ENCODE measurements at regions not wholly inside any gene's neighbourhood (a gene's known extent, or its start where the extent isn't known, plus 50 kb on each side); places are given as distances from the start of the nearest gene placed in this dataset.

DNA sequence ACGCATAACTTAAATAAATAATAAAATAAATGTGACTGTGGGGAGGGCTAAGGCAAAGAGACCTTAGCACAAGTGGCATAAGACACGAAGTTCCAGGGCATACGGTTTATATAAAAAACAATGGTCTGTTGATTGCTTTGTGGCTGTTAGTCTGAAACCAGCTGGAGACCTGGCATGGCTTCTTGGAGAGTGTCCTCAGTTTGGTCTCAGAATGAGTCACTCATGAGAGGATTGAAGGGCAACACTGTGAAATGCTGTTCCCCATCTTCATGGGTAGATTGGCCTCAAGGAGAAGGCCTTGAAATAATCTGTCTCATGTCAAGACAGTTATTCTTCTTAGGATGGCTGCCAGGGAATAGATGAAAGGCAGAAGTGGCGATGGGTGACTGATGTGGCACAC is 62.2 kb downstream of the SOX2 start:
- Histone ChIP-seq H3K23ac (ENCODE audit: low read length) (no peak overlapping the region), H2AFZ (ENCODE audit: insufficient read depth, low read length, poor library complexity) (no peak overlapping the region), H3K4ac (ENCODE audit: low read depth, low read length) (no peak overlapping the region), H2AK5ac (ENCODE audit: low read length) (no peak overlapping the region), H3K36me3 (ENCODE audit: control insufficient read depth in 1 of 2, insufficient read depth in 2 of 2, low read length in 2 of 2) (no peaks in the 10 kb centered on the region), H3K79me1 (ENCODE audit: low read length) (no peaks in the 10 kb centered on the region), H3K4me3 (ENCODE audit: low read depth, low read length) (no peak overlapping the region), H3K18ac (ENCODE audit: low read length) (no peak overlapping the region), H3K27ac (ENCODE audit: low read depth, low read length) (no peak overlapping the region), H3K27me3 (ENCODE audit: insufficient read depth, low read length) (no peaks in the 10 kb centered on the region), H2BK5ac (ENCODE audit: low read depth, low read length, poor library complexity) (no peak overlapping the region), H2BK12ac (ENCODE audit: low read length) (no peak overlapping the region), H4K91ac (ENCODE audit: low read depth, low read length) (no peak overlapping the region), H3K79me2 (ENCODE audit: control insufficient read depth, insufficient read depth, low read length, poor library complexity) (no peaks in the 10 kb centered on the region), H3K4me1 (ENCODE audit: control insufficient read depth in 1 of 2, insufficient read depth in 2 of 2, low read length in 2 of 2) (no peaks in the 10 kb centered on the region), H3K9me3 (ENCODE audit: insufficient read depth, low read depth, low read length) (no peaks in the 10 kb centered on the region), H4K8ac (ENCODE audit: low read depth, low read length) (no peak overlapping the region), H4K12ac (ENCODE audit: low read depth, low read length) (no peak overlapping the region), H3K14ac (ENCODE audit: low read length) (no peak overlapping the region), H3K9ac (ENCODE audit: low read length) (no peak overlapping the region), H2BK120ac (ENCODE audit: insufficient read depth, low read length, poor library complexity) (no peak overlapping the region), H3K4me2 (ENCODE audit: low read length) (no peak overlapping the region)
- WGBS (ENCODE audit: extremely low coverage, insufficient coverage, insufficient read length): no CpG with 5 or more reads among the region's 4 CpGs
- no peak for DNase-seq

DNA sequence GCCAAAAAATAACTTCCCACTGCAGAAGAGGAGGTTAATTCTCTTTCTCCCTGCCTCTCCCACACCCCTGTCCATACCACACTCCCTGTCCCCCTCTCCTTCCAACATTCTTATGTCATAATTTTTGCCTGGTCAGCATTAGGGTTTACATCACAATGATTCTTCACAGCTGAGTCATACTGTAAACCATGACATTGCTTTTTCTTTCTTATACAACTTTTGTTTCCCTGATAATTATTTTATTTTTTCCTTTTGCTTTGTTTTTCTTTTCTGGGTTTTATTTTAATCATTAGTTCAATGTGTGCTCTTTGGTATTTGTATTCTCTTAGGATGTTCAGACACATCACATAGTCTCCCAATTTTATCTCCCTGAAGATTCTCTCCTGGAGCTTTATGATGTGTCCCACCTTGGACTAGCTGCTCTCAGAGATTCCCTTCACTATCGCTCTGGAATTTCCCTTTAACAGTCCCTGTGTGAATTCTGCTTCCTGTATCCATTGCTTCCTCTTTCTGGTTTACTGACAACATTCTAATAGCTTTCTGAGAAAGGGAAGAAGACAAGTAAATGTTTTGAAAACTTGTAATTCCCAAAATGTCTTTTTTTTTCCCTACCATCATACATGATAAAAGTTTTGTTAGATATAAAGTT is 70.7 kb downstream of the SOX2 start:
- H3K9me3 ChIP-seq (ENCODE audit: insufficient read depth, low read depth, low read length): no peaks in the 10 kb centered on the region
- no peak overlapping the region for H2BK12ac ChIP-seq (ENCODE audit: low read length)
- H2AFZ ChIP-seq (ENCODE audit: insufficient read depth, low read length, poor library complexity): no peak overlapping the region
- no peak overlapping the region for H4K91ac ChIP-seq (ENCODE audit: low read depth, low read length)
- no peaks in the 10 kb centered on the region for H3K79me2 ChIP-seq (ENCODE audit: control insufficient read depth, insufficient read depth, low read length, poor library complexity)
- no peak overlapping the region for H3K4me2 ChIP-seq (ENCODE audit: low read length)
- no peak overlapping the region for H3K9ac ChIP-seq (ENCODE audit: low read length)
- H3K79me1 ChIP-seq (ENCODE audit: low read length): no peaks in the 10 kb centered on the region
- no peak overlapping the region for H4K8ac ChIP-seq (ENCODE audit: low read depth, low read length)
- H3K18ac ChIP-seq (ENCODE audit: low read length): no peak overlapping the region
- no peak for DNase-seq
- H4K12ac ChIP-seq (ENCODE audit: low read depth, low read length): no peak overlapping the region
- no peak overlapping the region for H3K4me3 ChIP-seq (ENCODE audit: low read depth, low read length)
- no peak overlapping the region for H2BK5ac ChIP-seq (ENCODE audit: low read depth, low read length, poor library complexity)
- no peaks in the 10 kb centered on the region for H3K4me1 ChIP-seq (ENCODE audit: control insufficient read depth in 1 of 2, insufficient read depth in 2 of 2, low read length in 2 of 2)
- no CpG with 5 or more reads among the region's 1 CpG for WGBS (ENCODE audit: extremely low coverage, insufficient coverage, insufficient read length)
- H2BK120ac ChIP-seq (ENCODE audit: insufficient read depth, low read length, poor library complexity): no peak overlapping the region
- H3K4ac ChIP-seq (ENCODE audit: low read depth, low read length): no peak overlapping the region
- H3K27me3 ChIP-seq (ENCODE audit: insufficient read depth, low read length): no peaks in the 10 kb centered on the region
- no peak overlapping the region for H3K23ac ChIP-seq (ENCODE audit: low read length)
- H2AK5ac ChIP-seq (ENCODE audit: low read length): no peak overlapping the region
- no peaks in the 10 kb centered on the region for H3K36me3 ChIP-seq (ENCODE audit: control insufficient read depth in 1 of 2, insufficient read depth in 2 of 2, low read length in 2 of 2)
- no peak overlapping the region for H3K14ac ChIP-seq (ENCODE audit: low read length)
- H3K27ac ChIP-seq (ENCODE audit: low read depth, low read length): no peak overlapping the region

DNA sequence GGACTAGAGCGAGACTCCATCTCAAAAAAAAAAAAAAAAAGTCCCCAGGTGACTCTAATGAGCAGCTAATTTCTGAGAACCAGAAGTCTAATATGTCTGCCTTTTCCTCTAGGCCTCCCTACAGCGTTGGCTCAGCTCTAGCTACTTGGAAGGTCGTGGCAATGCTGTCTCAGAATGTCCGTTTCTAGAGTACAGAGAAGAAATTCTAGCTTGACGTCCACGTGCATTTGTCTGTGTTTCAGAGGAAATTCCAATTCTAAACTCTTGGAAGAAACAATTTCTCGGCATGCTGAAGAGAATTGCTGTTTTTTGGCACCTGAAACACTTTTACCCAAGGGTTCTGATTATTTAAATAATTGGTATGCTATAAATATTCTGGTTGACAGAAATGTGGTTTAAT is 78.8 kb downstream of the SOX2 start:
- H3K27ac ChIP-seq (ENCODE audit: low read depth, low read length): no peak overlapping the region
- H3K18ac ChIP-seq (ENCODE audit: low read length): no peak overlapping the region
- no peaks in the 10 kb centered on the region for H3K36me3 ChIP-seq (ENCODE audit: control insufficient read depth in 1 of 2, insufficient read depth in 2 of 2, low read length in 2 of 2)
- no peak overlapping the region for H3K4ac ChIP-seq (ENCODE audit: low read depth, low read length)
- H2AFZ ChIP-seq (ENCODE audit: insufficient read depth, low read length, poor library complexity): no peak overlapping the region
- no peak overlapping the region for H3K4me3 ChIP-seq (ENCODE audit: low read depth, low read length)
- H3K14ac ChIP-seq (ENCODE audit: low read length): no peak overlapping the region
- H3K79me1 ChIP-seq (ENCODE audit: low read length): no peaks in the 10 kb centered on the region
- H3K4me2 ChIP-seq (ENCODE audit: low read length): no peak overlapping the region
- no peaks in the 10 kb centered on the region for H3K4me1 ChIP-seq (ENCODE audit: control insufficient read depth in 1 of 2, insufficient read depth in 2 of 2, low read length in 2 of 2)
- H3K23ac ChIP-seq (ENCODE audit: low read length): no peak overlapping the region
- H4K91ac ChIP-seq (ENCODE audit: low read depth, low read length): no peak overlapping the region
- H3K9me3 ChIP-seq (ENCODE audit: insufficient read depth, low read depth, low read length): no peaks in the 10 kb centered on the region
- no peak overlapping the region for H4K12ac ChIP-seq (ENCODE audit: low read depth, low read length)
- no peak overlapping the region for H2BK5ac ChIP-seq (ENCODE audit: low read depth, low read length, poor library complexity)
- H3K27me3 ChIP-seq (ENCODE audit: insufficient read depth, low read length): no peaks in the 10 kb centered on the region
- WGBS (ENCODE audit: extremely low coverage, insufficient coverage, insufficient read length): no CpG with 5 or more reads among the region's 7 CpGs
- H2AK5ac ChIP-seq (ENCODE audit: low read length): no peak overlapping the region
- no peak overlapping the region for H3K9ac ChIP-seq (ENCODE audit: low read length)
- no peaks in the 10 kb centered on the region for H3K79me2 ChIP-seq (ENCODE audit: control insufficient read depth, insufficient read depth, low read length, poor library complexity)
- no peak overlapping the region for H2BK12ac ChIP-seq (ENCODE audit: low read length)
- no peak overlapping the region for H2BK120ac ChIP-seq (ENCODE audit: insufficient read depth, low read length, poor library complexity)
- no peak for DNase-seq
- no peak overlapping the region for H4K8ac ChIP-seq (ENCODE audit: low read depth, low read length)

DNA sequence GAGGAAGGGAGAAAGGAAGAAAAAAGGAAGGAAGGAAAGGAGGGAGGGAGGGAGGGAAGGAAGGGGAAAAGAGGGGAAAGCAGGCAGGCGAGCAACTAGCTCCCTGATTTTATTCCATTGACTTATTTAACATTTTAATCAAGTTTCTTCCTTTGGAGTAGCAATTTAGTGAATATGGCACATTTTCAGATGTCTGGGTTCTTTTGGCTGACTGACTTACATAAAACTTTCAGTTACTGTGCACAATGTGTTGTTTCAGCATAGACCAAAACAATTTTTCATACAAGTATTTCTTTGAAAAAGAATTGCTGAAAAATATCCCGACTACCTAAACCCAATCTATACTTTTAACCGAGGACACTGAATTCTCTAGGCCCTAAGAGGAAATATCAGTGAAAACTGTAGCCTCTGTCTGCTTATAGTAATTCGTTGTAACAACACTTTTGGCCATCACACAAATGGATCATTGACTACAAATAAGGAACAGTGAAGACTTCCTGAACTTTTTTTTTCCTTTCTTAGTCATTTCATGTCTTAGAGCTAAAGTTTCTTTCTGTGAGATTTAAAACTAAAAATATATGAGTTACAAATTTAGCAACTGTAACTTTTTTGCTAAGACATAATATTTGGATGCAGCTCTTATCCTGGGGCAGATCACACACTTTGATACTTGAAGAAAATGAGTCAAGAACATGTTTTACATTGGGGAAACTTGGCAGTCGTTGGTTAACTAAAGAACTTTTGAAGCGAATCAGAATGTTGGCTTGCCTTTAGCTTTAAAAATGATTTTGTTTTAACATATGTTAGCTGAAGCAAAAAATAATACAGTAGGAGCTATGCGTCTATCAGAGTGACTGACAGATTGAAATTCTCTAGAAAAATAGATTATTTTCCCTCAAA is 79.6 kb downstream of the SOX2 start:
- H3K27me3 ChIP-seq (ENCODE audit: insufficient read depth, low read length): no peaks in the 10 kb centered on the region

More for the DNA sequence above, 79.6 kb downstream of the SOX2 start:
- no peak overlapping the region for H3K4me2 ChIP-seq (ENCODE audit: low read length)
- H4K12ac ChIP-seq (ENCODE audit: low read depth, low read length): no peak overlapping the region
- no peak overlapping the region for H4K8ac ChIP-seq (ENCODE audit: low read depth, low read length)
- no peak overlapping the region for H2BK5ac ChIP-seq (ENCODE audit: low read depth, low read length, poor library complexity)
- H2AFZ ChIP-seq (ENCODE audit: insufficient read depth, low read length, poor library complexity): no peak overlapping the region
- H3K14ac ChIP-seq (ENCODE audit: low read length): no peak overlapping the region
- DNase-seq: no peak
- no peaks in the 10 kb centered on the region for H3K9me3 ChIP-seq (ENCODE audit: insufficient read depth, low read depth, low read length)
- H3K79me1 ChIP-seq (ENCODE audit: low read length): no peaks in the 10 kb centered on the region
- no peak overlapping the region for H3K18ac ChIP-seq (ENCODE audit: low read length)
- no peak overlapping the region for H3K4me3 ChIP-seq (ENCODE audit: low read depth, low read length)
- no peak overlapping the region for H2BK120ac ChIP-seq (ENCODE audit: insufficient read depth, low read length, poor library complexity)
- H3K4ac ChIP-seq (ENCODE audit: low read depth, low read length): no peak overlapping the region
- no peaks in the 10 kb centered on the region for H3K4me1 ChIP-seq (ENCODE audit: control insufficient read depth in 1 of 2, insufficient read depth in 2 of 2, low read length in 2 of 2)
- WGBS (ENCODE audit: extremely low coverage, insufficient coverage, insufficient read length): no CpG with 5 or more reads among the region's 7 CpGs
- H3K79me2 ChIP-seq (ENCODE audit: control insufficient read depth, insufficient read depth, low read length, poor library complexity): no peaks in the 10 kb centered on the region
- H3K27ac ChIP-seq (ENCODE audit: low read depth, low read length): no peak overlapping the region
- no peaks in the 10 kb centered on the region for H3K36me3 ChIP-seq (ENCODE audit: control insufficient read depth in 1 of 2, insufficient read depth in 2 of 2, low read length in 2 of 2)
- H2BK12ac ChIP-seq (ENCODE audit: low read length): no peak overlapping the region
- H3K9ac ChIP-seq (ENCODE audit: low read length): no peak overlapping the region
- no peak overlapping the region for H3K23ac ChIP-seq (ENCODE audit: low read length)
- H2AK5ac ChIP-seq (ENCODE audit: low read length): no peak overlapping the region
- no peak overlapping the region for H4K91ac ChIP-seq (ENCODE audit: low read depth, low read length)
